GM21737 (cell line): ENCODE measurements at regions not wholly inside any gene's neighbourhood (a gene's known extent, or its start where the extent isn't known, plus 50 kb on each side); places are given as distances from the start of the nearest gene placed in this dataset.
"Not testable (repeated sequence)": the region's sequence is repeated elsewhere in the genome, so short reads cannot be mapped to it uniquely, and the experiment has no call there.

Experiments used
- ATAC-seq: cut with Tn5 transposase; IDR thresholded peaks from one replicate; pipeline ENCODE4 v1.9.1; 2021; ENCODE audit warnings: mild to moderate bottlenecking, moderate library complexity; ENCODE audit not compliant: unreplicated experiment

DNA sequence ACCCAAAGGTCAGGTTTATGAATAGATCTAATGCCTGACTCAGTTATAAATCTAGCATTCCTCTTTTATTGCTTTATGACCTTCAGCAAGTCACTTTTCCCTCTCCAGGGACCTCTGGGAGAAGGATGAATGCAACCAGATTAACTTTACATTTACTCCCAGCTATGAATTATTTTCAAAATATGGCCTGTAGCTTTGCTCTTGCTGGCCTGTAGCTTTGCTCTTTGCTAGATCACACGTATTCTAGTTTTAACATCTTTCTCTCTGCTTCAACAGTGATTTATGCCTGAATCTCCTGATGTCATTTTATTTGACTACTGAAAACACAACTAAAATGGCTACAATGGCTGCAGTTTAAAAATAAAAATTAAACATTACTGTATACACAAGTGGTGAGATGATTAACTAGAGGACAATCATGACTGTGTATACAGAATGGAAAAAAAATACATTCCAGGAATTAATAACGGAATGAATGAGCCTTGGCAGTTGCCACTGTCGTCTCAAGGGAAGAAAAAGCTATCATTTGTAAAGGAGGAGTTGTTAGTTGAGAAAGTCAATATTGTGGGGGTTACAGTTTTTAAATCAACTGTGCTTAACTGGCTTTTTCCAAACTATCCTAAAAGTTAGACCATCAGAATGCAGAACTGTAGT is 434.5 kb upstream of the GOT2 start:
- ATAC-seq, result no peak

- no peak for ATAC-seq
Measured at GRCh38 chr16:59164461-59164860, 430.3 kb upstream of the GOT2 start.

DNA sequence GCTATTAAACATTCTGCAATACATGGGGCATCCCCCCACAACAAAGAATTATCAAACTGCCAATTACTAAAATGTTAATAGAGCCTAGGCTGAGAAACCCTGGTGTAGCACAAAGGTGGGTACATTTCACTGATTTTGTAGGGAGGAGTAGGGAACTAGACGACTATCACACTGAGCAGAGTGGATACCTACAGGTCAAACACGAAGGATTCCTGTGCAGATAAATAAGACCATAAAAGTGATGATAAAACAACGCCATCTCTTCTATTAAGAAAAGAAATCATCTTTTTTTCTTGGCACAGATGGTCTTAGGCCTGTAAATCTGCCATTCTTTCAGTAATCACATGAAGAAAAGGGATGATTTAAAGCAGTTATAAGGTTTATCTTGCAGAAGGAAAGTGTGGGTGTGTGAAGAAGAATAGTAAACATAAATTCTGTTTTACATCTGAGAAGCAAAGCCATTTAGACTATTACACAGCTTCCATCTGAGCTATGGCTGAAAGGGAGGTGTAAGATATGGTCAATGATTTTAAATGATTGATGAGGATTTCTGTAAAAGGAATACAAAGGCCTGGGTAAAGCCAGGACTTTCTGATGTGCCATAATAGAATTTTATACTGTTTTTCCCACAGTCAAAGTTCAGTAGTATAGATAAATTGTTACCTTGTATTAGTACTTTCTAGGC is 429.4 kb upstream of the GOT2 start:
- no peak for ATAC-seq

DNA sequence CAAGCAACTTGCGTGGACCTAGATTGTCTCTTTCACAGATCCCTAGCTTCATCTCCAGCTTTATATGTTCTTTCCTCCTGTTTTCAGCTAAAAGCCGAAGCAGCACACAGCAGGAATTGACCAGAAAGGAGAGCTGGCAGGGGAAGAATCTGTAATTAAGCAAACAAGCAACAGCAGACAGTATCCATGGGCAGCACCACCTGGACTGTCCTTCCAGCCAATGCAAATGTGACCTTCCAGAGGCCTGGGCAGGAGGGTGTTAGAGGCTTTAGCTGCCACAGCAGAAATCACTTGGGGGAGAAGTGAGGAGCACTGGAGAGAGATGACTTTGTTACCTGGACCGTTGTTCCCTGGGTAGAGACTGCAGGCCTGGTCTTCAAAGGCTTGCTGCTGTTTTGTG is 427.6 kb upstream of the GOT2 start:
- no peak for ATAC-seq

DNA sequence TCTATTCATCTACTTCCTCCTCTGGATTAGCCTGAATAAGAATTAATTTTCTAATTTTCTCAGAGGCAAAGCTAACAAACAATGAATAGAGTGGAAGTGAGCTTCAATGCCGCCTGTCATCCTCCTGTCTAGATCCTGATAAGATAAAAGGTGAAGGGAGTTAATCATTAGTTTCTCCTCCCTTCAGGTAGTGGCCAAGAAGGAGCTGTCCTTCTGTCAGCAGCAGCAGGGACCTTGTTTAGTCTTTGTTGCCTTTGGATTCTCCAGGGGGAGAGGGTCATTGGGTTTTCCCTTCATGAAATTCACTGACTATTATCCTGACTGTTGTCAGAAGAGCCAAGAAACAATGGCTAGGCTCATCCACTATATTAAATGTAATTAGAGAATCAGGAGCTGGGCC is 420.2 kb upstream of the GOT2 start:
- ATAC-seq, result no peak

DNA sequence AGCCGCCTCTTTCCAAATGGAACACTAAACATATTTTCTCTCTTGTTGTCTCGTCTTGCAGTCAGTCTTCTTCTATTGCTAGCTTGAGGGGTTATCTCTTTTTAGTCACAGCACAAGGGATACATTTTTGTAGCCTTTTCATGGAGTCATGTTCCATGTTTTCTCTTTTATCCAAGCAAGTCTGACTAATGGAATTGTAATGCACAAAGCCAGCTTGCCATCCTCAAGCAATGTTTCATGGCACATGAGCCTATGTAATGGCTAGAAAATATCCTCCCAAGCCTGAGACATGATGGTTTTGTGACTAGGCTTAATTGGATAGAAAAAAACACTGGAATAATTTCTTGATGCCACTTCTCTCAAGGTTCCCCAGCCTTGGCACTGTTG is 414.6 kb upstream of the GOT2 start:
- no peak for ATAC-seq

- ATAC-seq, result no peak
Measured at GRCh38 chr16:59148056-59148768, 414.1 kb upstream of the GOT2 start.

GRCh38 chr16:59146140-59146539 is 412.0 kb upstream of the GOT2 start:
- no peak for ATAC-seq

DNA sequence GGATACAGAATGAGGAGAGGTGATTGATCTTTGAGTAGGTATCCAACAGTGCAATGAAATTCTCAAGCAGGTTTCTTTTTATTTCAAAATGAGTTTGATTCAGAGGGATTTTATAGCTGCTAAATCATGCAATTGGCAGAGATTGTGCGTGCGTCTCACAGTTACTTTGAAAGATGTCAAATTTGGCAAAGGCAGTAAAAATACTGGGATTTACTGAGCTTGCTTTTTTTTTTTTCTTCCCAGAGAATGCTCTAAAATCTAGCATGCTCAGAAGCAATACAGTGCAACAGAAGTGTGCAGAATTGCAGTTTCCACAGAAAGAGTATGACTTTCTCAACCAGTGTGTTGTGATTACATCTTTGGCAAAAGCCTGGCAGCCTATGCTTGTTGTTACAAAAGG is 410.7 kb upstream of the GOT2 start:
- ATAC-seq, result no peak

- ATAC-seq, result no peak
Measured at GRCh38 chr16:59144326-59144725, 410.2 kb upstream of the GOT2 start.

GRCh38 chr16:59126486-59126885 is 392.4 kb upstream of the GOT2 start:
- no peak for ATAC-seq

- no peak for ATAC-seq
Measured at GRCh38 chr16:59124056-59124455, 389.9 kb upstream of the GOT2 start.

- ATAC-seq, result no peak
Measured at GRCh38 chr16:59123479-59123878, 389.4 kb upstream of the GOT2 start.

DNA sequence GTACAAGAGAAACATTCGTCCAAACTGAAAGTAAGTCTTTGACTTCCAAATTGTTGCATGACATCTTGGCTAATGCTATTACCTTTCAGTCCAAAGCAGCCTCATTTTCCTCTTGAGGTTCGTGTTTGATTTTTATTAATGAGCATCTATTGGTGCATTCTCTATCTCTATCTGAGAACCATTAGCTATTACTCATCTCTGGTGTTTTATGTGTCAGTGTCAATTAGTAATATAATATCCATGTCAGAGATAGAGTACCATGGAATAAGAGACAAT is 388.1 kb upstream of the GOT2 start:
- ATAC-seq, result no peak

- no peak for ATAC-seq
Measured at GRCh38 chr16:59121411-59122261, 387.5 kb upstream of the GOT2 start.

GRCh38 chr16:59116744-59117143 is 382.6 kb upstream of the GOT2 start:
- no peak for ATAC-seq

DNA sequence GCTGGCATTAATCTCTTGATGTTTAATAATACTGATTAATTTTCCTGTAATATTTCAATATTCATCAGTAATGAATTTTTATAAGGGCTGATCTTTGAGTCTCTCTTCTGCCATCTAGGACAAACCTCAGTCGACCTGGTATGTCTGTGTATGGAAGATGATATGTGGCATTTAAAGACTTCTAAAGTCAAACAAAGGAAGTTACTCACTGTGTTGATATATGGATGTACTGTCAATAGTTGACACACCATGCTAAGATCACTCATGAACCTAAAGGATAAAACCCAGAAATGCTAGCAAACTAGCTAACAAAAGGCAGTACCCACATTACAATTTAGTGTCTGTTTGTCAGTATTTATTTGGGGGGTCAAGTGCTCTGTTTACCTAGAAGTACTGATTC is 380.7 kb upstream of the GOT2 start:
- ATAC-seq, result no peak

DNA sequence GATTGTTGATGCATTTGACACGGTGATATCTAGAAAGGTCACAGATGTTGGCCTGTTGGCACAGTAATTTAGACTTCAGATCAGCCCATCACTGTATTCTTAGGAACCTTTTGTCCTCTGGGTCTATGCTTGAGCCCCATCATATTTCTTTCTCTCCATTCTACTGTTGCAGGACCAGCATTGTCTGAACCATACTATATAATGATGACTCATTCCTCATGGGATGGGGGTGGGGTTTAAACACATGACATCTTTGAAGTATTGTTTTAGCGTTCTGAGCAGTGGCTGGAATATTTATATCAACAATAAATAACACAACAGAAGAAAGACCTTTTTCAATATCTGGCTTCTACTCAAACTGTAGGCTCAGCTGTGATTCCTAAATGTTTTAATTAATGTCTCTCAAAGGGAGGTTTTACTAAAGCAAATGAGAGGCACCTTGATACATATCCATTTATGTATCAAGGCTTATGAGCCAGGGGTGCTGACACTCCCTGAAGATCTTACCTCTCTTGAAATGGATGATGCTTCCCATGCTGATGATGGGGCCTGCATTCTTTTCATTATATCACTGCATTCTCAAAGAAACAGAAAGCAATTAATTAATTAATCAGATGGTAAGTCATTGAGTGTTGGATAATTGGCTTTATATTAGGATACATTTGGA is 379.0 kb upstream of the GOT2 start:
- no peak for ATAC-seq

GRCh38 chr16:59111280-59111679 is 377.2 kb upstream of the GOT2 start:
- ATAC-seq, result no peak

- no peak for ATAC-seq
Measured at GRCh38 chr16:59108374-59108773, 374.3 kb upstream of the GOT2 start.

- not testable (repeated sequence) for ATAC-seq
Measured at GRCh38 chr16:59096682-59097081, 362.6 kb upstream of the GOT2 start.
